ENCODE measurements at regions not wholly inside any gene's neighbourhood (a gene's known extent, or its start where the extent isn't known, plus 50 kb on each side); places are given as distances from the start of the nearest gene placed in this dataset.
"Not testable (repeated sequence)": the region's sequence is repeated elsewhere in the genome, so short reads cannot be mapped to it uniquely, and the experiment has no call there.

- H3K4me3 ChIP-seq (ENCODE audit: low read length): no peak overlapping the region
- no peak for TF ChIP-seq ZNF274 (IDR thresholded peaks at IDR 0.05; ENCODE audit: low read depth, low read length)
Observed at GRCh38 chr3:152677491-152677890, 157.4 kb upstream of the P2RY1 start.

DNA sequence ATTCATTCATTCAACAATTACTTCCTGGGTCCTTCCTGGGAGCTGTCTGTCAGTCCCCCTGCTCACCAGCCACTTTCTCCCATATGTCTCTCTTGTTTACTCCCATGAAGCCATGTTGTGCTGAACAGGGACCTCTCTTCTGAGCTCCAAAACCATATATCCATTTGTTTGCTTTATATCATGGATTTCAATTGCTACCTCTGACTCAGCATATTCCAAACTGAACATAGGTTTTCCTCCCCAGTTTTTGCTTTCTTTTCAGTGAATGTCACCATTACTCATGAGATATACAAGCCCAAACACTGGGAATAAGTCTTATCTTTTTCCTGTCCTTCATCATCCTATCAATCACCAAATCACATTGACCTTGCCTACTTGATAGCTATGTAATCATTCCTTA, 152.5 kb upstream of the P2RY1 start:
- no peak overlapping the region for H3K4me3 ChIP-seq (ENCODE audit: low read length)
- TF ChIP-seq ZNF274 (IDR thresholded peaks at IDR 0.05; ENCODE audit: low read depth, low read length): no peak

GRCh38 chr3:152683521-152683999, 151.4 kb upstream of the P2RY1 start:
- no peak overlapping the region for H3K4me3 ChIP-seq (ENCODE audit: low read length)
- TF ChIP-seq ZNF274 (IDR thresholded peaks at IDR 0.05; ENCODE audit: low read depth, low read length): no peak

- TF ChIP-seq ZNF274 (IDR thresholded peaks at IDR 0.05; ENCODE audit: low read depth, low read length): no peak
- no peak overlapping the region for H3K4me3 ChIP-seq (ENCODE audit: low read length)
Observed at GRCh38 chr3:152684279-152684678, 150.7 kb upstream of the P2RY1 start.

DNA sequence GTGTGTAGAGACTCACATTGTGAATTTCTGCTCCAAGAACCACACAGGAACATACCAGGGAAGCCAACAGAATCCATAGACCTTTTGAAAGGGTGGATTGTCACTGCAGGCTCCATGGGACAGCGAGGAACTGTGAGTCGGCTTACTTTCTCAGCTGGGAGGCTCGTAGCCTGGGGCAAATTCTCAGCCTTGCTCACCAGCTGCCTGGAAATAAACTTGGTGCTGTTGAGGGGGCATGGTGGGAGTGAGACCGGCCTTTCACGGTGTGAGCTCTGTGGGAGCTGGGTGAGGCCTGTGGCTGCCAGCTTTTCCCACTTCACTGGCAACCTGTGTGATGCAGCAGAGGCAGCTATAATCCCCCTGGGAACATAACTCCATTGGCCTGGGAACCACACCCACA, 146.6 kb upstream of the P2RY1 start:
- no peak overlapping the region for H3K4me3 ChIP-seq (ENCODE audit: low read length)

DNA sequence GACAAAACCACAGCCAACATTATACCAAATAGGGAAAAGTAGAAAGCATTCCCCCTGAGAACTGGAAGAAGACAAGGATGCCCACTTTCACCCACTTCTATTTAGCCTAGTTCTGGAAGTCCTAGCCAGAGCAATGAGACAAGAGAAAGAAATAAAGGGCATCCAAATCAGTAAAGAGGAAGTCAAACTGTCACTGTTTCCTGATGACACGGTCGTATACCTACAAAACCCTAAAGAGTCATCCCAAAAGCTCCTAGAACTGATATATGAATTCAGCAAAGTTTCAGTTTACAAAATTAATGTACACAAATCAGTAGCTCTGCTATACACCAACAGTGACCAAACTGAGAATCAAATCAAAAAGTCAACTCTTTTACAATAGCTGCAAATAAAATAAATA, 142.6 kb upstream of the P2RY1 start:
- not testable (repeated sequence) for H3K4me3 ChIP-seq (ENCODE audit: low read length)

More for the DNA sequence above, 146.6 kb upstream of the P2RY1 start:
- no peak for TF ChIP-seq ZNF274 (IDR thresholded peaks at IDR 0.05; ENCODE audit: low read depth, low read length)

DNA sequence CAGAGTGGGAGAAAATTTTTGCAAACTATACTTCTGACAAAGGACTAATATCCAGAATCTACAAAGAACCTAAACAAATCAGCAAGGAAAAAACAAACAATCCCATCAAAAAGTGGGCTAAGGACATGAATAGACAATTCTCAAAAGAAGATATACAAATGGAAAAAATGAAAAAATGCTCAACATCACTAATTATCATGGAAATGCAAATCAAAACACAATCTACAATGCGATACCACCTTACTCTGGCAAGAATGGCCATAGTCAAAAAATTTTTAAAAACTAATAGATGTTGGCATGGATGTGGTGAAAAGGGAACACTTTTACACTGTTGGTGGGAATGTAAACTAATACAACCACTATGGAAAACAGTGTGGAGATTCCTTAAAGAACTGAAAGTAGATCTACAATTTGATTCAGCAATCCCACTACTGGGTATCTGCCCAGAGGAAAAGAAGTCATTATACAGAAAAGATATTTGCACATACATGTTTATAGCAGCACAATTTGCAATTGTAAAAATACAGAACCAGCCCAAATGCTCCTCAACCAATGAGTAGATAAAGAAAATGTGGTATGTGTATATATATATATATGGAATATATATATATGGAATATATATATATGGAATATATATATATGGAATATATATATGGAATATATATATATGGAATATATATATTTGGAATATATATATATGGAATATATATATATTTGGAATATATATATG, 141.2 kb upstream of the P2RY1 start:
- not testable (repeated sequence) for H3K4me3 ChIP-seq (ENCODE audit: low read length)

GRCh38 chr3:152695840-152696239, 139.1 kb upstream of the P2RY1 start:
- TF ChIP-seq ZNF274 (IDR thresholded peaks at IDR 0.05; ENCODE audit: low read depth, low read length): no peak
- H3K4me3 ChIP-seq (ENCODE audit: low read length): no peak overlapping the region

DNA sequence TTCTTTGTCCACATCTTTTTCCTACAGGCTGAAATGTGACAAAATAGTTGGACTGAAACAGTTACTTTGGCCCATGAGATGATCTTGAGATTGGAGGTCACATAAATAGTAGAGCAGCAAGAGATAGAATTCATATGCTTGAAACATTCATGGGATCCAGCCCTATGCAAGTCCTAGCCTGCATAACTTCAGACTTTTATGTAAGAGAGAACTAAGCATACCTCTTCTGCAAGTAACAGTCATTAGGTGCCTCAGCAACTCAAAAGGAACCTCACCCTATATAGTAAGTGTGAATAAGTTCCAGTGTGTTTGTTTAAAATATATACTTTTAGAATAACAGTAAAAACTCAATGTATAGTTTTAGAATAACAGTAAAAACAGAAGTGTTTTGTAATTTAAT, 138.0 kb upstream of the P2RY1 start:
- no peak for TF ChIP-seq ZNF274 (IDR thresholded peaks at IDR 0.05; ENCODE audit: low read depth, low read length)
- H3K4me3 ChIP-seq (ENCODE audit: low read length): no peak overlapping the region

DNA sequence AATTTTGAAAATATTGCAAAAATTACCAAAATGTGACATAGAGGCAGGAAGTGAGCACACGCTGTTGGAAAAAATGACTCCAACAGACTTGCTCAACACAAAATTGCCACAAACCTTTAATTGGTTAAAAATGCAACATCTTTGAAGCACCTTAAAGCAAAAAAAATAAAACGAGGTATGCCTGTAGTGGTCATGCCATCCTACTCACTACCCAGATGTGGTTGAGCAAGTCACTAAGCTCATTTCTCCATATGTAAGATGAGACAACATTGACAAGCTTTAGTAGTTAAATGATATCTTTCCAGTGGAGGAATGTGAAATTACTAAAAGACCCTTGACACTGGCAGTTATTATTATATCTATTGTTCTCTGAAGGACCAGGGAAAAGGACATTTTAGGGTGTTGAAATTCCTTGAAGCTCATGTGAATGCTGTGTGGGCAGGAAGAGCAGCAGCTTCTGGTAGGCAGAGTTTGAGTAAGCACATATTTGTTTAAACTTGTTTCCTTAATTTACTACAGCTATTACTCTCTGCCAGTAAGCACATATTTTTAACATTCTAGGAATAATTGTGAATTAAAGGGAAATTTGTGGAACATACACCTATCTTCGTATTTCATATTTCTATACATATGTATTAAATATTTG, 131.6 kb upstream of the P2RY1 start:
- no peak for TF ChIP-seq ZNF274 (IDR thresholded peaks at IDR 0.05; ENCODE audit: low read depth, low read length)
- H3K4me3 ChIP-seq (ENCODE audit: low read length): no peak overlapping the region

DNA sequence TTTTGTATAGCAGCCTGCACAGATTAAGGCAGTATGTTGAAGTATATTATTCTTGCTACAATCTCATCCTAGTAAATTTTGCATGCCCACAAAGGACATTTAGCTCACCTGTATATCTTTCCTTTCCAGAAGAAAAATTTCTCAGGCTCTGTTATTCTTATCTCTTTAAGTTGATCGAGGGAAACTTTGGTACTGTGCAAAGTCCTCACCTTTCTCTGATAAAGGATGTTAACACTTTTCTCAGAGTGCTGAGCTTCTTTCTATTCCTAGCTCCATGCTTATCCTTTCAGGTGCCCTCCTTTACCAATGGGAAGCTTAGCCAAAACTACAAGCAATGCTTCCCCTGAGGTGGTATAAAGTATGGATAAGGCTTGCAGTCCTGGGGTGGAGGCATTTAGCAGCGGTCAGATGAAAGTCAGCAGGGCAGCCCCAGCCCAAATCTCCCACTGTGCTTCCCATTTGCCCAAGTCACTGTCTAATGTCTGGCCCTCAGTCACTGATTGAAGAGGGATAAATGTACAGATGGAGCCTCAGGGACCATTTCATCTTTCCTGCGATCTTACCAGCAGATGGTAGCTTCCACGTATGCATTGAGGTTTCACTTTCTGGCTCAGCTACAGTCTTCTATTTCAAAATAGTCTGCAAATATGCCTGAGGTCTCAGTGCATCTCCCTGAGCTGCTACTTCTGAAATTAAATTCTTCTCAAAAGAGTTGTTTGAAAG, 127.8 kb upstream of the P2RY1 start:
- H3K4me3 ChIP-seq (ENCODE audit: low read length): no peak overlapping the region
- no peak for TF ChIP-seq ZNF274 (IDR thresholded peaks at IDR 0.05; ENCODE audit: low read depth, low read length)

GRCh38 chr3:152709659-152710058, 125.3 kb upstream of the P2RY1 start:
- H3K4me3 ChIP-seq (ENCODE audit: low read length): no peak overlapping the region
- no peak for TF ChIP-seq ZNF274 (IDR thresholded peaks at IDR 0.05; ENCODE audit: low read depth, low read length)

DNA sequence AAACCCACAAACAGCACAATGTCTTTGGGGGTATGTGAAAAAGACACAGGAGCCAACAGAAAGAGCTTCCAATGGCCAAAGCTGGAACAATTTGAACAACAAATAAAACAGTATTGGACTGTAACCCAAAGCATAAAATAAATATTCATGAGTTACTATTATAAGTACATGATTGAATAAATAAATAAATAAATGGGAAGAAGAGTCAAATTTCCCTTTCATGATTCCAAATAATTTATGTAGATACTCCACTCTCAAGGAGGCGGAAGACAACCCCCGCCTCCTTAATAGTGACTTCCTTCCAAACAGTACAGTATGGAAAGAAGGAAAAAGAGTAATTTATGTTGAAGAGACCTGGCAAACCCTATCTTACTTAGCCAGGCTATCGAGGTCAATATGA, 124.4 kb upstream of the P2RY1 start:
- no peak for TF ChIP-seq ZNF274 (IDR thresholded peaks at IDR 0.05; ENCODE audit: low read depth, low read length)
- H3K4me3 ChIP-seq (ENCODE audit: low read length): no peak overlapping the region

GRCh38 chr3:152713989-152714388, 120.9 kb upstream of the P2RY1 start:
- no peak overlapping the region for H3K4me3 ChIP-seq (ENCODE audit: low read length)
- TF ChIP-seq ZNF274 (IDR thresholded peaks at IDR 0.05; ENCODE audit: low read depth, low read length): no peak

DNA sequence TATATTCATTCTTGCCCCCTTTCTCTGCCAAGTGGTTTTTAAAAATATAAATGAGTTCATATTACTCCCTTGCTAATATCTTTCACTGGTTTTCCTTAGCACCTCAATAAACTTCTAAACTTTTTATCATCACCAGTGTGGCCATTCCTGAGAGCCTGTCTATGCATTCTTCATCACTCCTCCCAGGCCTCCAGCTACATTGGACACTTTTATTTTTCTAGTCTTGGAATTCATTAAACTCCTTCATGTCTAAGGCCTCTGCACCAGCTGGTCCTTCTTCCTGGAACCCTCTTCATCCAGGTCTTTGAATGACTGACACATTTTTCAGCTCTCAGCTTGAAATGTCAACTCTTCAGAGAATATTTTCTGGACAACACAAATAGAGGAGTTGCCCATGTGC, 120.4 kb upstream of the P2RY1 start:
- no peak for TF ChIP-seq ZNF274 (IDR thresholded peaks at IDR 0.05; ENCODE audit: low read depth, low read length)

More for the DNA sequence above, 120.4 kb upstream of the P2RY1 start:
- H3K4me3 ChIP-seq (ENCODE audit: low read length): no peak overlapping the region
